NCI-H2196 treated with DMSO at 0.1 percent for 48 hours (cell line): ENCODE measurements at regions not wholly inside any gene's neighbourhood (a gene's known extent, or its start where the extent isn't known, plus 50 kb on each side); places are given as distances from the start of the nearest gene placed in this dataset.
"Not testable (repeated sequence)": the region's sequence is repeated elsewhere in the genome, so short reads cannot be mapped to it uniquely, and the experiment has no call there.

Experiments used
- DNase-seq: peaks from one replicate; lab custom pipeline; 2025; ENCODE audit not compliant: unreplicated experiment; lab: John Stamatoyannopoulos, UW

DNA sequence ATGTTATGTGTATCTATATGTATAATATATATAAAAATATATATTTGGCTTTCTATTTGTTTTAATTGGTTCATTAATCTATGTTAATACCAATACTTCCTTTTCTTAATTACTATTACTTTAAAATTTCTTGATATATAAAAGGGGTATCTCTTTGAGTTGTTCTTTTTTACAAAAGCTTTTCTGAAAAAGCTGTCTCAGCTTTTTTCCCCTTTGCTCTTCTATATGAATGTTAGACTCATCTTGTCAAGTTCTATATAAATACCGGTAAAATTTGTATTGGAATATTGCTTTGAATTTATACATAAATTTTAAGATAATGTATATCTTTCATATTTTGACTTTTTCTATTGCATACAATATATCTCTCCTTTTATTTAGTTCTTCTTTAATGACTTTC, 139.8 kb upstream of the FOXG1 start:
- no peak for DNase-seq

DNA sequence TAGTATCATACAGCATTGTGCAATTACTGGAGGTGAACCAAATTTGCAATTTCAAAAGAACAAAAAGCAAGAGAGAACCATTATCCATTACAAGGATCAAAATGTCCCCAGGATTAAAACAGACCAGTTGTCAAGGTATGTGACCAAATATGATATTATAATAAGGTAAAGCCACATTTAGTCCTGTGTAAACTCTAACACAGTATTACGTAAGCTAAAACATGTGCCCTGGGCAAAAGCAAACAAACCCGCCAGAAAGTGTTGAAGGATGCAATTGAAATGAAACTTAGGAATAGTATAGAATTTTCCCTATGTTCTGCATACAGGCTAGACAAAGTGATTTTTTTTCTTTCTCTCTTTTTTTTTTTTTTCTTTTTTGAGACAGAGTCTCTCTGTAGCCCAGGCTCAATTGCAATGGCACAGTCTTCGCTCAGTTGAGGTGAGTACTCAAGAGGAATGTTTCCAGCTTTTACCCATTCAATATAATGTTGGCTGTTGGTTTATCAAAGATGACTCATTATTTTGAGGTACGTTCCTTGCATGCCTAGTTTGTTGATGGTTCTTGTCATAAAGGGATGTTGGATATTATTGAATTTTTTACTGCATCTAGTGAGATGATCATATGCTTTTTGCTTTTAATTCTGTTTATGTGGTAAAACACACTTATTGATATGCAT, 137.1 kb upstream of the FOXG1 start:
- DNase-seq = no peak

DNA sequence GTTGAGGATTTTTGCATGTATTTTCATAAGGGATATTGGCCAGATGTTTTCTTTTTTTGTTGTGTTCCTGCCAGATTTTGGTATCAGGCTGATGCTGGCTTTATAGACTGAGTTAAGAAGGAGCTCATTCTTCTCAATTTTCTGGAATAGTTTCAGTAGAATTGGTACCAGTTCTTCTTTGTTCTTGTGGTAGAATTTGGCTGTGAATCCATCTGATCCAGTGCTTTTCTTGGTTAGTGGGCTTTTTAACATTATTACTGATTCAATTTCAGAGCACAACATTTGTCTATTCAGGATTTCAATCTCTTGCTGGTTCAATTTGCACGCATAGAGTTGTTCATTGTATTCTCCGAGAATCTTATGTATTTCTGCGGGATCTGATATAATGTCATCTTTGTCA, 136.5 kb upstream of the FOXG1 start:
- DNase-seq = no peak

DNA sequence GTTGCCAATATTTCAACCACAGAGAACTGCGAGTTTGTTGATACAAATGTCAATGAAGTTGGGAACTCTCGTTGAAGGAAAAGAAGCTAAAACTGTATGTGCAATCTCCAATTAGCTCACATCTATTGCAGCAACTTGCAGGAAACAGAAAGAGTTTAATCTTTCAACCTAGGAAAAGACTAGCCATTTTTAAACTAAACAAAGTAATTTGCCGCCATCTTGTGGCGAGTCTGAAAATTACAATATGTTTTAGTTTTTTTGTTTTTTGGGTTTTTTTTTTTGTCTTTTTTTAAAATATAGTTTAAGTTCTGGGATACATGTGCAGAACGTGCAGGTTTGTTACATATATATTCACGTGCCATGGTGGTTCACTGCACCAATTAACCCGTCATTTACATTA, 131.2 kb upstream of the FOXG1 start:
- no peak for DNase-seq

DNA sequence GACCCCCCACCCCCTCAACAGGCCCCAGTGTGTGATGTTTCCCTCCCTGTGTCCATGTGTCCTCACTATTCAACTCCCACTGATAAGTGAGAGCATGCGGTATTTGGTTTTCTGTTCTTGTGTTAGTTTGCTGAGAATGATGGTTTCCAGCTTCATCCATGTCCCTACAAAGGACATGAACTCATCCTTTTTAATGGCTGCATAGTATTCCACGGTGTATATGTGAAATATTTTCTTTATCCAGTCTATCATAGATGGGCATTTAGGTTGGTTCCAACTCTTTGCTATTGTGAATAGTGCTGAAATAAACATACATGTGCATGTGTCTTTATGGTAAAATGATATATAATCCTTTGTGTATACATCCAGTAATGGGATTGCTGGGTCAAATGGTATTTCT, 130.8 kb upstream of the FOXG1 start:
- not testable (repeated sequence) for DNase-seq

DNA sequence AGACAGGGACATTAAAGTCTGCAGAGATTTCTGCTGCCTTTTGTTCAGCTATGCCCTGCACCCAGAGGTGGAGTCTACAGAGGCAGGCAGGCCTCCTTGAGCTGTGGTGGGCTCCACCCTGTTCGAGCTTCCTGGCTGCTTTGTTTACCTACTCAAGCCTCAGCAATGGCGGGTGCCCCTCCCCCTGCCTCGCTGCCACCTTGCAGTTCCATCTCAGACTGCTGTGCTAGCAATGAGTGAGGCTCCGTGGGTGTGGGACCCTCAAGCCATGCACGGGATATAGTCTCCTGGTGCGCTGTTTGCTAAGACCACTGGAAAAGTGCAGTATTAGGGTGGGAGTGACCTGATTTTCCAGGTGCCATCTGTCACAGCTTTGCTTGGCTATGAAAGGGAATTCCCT, 125.4 kb upstream of the FOXG1 start:
- not testable (repeated sequence) for DNase-seq

DNA sequence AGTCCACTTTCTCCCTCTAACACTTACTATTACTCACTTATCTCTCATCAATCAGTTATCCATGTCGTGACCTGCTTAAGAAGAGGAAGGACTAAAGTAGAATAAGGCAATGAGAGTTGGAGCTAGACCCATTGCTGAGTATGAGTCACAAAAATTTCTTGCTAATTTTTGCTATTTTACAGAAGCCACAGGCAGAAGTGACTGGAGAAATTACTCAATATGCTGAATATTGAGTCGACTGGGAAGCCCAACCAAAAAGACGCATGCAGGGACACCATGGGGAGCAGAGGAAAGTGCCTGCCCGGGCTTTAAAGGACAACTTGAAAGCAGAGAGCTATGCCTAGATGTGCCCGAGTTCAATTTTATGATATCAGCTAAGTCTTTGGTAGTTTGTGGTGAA, 115.4 kb upstream of the FOXG1 start:
- DNase-seq = no peak

DNA sequence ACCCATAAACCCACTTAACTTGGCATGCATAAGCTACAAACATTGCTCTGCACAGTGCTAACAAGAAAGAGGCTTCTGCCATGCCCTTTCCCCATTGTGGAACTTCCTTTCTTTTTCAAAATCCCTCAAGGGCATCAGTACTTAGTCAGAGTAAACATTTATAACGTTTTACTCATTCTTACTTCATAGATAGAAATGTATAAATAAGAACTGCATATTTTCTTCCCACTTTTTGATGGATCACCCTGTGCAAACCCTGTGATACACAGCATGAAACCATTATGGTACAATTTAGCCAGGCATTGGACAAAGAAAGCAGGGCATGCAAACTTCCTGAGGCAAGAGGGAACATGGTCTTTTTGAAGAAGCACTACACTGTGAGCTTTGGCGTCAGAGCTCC, 113.8 kb upstream of the FOXG1 start:
- DNase-seq = no peak

DNA sequence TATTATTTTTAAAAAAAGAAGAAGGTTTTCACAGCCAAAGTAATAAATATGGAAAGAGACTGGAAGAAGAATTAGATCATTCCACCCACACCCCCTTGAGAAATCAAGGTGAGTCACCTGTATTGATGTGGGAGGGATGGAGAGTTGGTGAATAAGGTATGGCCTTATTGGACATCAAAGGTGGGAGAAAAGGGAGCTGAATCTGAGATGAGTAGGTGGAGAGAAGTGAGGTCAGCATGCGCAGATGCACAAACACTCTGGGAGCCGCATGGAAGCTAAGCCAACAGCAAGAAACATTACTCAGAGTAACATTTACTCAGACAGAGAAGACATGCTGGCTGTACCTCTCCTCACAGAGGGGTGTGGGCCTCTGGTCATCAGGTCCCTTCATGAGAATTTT, 113.1 kb upstream of the FOXG1 start:
- DNase-seq = no peak

DNA sequence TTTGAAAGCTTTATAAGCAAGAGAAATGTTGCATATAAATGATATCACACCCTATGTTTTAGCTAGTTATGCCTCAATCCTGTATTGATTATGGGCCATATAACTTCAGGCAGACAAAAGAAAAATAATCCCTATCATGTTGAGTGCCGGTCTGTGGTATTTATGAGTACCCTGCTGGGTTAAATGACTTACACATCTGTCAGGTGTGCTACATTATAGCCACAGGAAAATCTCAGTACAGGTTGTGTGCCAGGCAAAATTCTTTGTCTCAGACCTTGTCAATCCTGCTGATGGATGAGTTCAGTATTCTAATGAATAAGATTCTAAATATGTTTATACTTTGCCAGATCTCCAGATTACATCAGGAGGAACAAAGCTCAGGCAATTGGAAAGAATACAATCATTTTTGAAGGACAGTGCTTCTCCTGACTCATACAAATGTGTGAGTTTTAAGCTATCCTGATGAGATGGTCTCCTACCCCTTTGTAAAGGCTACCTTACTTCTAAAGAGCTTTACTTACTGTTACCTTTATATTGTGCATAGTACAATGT, 109.8 kb upstream of the FOXG1 start:
- DNase-seq = no peak

DNA sequence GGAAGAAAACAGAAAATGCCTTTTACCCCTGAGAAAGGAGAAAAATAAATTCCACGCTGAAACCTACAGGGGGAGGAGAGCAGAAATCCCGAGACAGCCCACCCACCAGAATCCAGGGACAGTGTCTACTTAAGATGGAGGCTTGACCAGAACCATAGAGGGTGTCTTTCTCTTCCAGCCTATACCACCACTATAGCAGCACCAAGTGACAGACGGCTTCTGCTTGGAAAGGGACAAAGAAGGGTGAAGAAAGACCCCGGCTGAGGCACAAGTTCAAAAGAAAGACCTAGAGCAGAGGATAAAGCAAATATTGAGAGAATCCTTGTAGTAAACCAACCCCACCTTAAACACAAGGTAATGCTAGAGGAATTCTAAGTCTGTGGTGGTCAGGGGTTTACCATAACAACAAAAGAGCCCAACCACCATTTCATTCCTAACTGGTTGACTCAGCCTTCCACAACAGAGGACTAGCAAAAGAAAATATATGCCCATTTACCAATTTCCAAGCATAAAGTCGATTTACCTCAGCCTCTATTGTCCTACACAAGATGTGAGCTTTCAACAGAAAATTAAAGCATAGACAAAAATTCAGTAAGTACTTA, 105.3 kb upstream of the FOXG1 start:
- DNase-seq = no peak

DNA sequence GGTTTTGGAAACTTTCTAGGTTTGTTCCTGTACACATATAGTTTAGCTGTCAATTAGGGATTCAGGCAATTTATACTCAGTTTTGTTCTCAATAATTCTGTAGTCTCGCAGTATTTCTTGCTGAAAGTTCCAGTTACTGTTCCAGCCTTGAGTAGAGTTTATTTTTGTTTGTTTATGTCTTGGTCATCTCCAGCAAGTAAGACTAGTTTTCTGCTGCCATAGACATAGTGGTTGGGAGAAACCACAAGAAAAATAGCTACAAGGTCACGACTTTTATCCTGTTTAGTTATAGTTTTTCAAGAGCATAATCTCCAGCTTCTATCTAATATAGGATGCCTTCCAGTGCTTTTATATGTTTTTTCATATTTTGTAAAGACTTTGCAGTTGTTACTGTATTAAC, 99.6 kb upstream of the FOXG1 start:
- DNase-seq = no peak

DNA sequence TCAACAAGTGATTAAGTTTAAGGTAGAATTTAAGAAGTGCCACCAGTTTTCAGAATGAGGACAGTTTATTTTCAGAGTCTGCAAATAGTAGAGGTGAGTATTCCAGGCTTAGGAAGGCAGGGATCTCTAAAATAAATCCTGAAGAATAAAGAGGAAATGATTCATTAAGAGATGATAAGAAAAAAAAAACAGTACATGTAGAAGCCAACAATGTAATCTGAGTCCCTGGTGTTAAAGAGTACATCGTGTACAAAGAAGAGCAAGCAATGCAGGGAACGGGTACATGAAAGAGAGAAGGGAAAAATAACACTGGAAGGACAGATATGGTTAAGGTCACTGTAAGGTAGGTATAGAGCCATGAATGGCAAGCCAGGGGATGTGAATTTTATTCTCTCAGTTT, 95.2 kb upstream of the FOXG1 start:
- no peak for DNase-seq

DNA sequence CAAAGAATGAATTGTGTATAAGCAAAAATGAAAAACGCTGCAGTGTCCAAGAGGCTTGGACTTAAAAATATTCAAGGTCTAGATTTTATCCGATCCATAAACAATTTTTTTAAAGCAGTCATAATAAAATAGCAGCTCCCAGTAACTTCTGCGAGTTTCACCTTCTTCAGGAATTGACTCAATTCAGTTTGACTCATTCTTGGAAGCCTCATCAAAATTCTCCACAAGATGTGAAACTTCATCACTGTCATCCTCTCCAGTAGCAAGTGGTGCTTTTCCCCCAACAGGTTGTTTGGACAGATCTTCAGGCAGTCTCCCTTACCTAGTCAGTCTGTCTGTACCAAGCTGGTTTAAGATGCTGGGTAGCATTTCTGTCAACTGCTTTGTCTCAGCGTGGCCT, 93.5 kb upstream of the FOXG1 start:
- DNase-seq = no peak

DNA sequence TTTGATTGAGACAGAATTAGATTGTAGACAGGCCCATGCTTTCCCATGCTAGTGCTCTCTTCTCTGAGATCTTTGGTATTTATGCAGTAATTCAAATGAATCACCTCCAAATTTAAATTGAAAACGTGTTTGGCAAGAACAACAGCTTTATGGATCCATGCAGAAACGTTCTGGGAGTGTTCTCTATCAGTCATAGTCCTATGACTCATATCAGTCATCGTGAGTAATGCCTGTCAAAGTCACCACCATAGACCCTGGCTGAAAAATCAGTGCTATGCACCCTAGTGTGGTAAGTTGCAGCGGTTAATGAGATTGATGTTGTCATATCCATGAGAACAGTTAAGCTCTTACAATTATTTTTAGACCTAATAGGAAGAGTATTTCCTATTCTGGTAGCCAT, 90.1 kb upstream of the FOXG1 start:
- no peak for DNase-seq

DNA sequence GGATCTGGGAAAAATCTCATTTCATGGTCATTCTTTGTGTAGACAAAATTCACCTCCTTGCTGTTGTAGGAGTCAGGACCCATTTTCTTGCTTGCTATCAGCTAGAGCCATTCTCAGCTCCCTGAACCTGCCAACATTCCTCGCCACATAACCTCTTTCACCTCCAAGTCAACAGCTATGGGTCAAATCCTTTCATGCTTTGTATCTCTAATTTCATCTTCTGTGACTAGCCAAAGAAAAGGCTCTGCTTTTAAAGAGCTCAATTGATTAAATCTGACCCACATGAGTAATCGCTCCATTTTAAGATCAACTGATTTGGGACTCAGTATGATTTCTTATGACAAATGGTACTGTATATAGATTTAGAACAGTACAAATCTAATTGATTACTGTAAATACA, 89.2 kb upstream of the FOXG1 start:
- no peak for DNase-seq

DNA sequence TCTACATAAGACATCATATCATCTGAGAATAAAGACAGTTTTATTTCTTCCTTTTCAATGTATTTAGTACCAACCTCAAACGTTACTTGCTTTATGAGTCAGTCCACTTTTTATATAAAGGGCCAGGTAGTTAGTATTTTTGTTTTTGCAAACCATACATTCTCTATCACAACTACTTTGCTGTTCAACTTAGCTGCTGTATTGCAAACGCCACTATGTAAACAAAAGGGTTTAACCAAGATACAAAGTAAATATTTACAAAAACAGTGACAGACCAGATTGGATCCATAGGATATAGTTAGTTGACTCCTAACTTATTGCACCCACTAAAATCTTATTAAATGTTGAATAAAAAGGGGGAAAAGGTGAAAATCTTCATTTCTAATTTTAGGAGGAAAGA, 87.7 kb upstream of the FOXG1 start:
- DNase-seq = no peak

DNA sequence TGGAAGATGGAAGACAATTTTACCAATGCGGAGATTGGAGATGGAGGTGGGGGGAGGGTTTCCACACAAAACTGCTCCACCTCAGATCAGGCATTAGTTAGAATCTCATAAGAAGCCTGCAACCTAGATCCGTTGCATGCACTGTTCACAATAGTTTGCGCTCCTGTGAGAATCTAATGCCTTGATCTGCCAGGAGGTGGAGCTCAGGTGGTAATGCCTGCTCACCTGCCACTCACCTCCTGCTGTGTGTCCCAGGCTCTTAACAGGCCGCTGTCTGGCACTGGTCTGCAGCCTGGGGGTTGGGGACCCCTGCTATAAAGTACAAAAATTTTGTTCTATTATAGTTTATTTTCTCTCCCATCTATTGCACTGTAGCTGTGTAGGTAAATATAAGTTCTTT, 84.9 kb upstream of the FOXG1 start:
- no peak for DNase-seq

DNA sequence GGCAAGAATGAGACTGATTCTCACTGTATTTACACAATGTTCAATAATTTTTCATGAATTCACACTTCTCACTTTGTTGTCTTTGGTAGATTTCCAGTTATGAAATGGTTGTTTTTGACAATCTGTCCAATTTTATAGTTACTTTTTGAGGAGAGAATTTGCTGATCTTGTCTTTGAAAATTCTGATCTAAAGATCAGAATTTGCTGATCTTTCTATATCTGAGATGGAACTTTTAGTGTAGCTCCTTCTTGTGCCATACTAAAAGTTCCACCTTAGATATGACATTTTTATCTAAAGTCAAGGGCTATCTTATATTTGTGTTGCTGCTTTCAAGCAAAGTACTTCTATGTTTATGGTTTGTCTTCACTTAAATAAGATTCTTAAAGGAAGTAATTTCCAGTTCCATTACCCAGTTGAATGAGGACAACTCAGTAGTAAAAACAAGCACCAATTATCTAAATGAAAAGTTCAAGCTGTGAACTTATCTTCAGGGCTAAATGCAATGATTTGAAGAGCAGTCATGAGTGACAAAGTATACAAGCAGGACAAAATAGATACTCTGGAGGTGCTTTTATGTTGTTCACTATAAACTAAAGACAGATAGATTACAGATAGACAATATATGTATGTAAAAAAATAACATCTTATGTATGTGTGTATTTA, 76.4 kb upstream of the FOXG1 start:
- no peak for DNase-seq

DNA sequence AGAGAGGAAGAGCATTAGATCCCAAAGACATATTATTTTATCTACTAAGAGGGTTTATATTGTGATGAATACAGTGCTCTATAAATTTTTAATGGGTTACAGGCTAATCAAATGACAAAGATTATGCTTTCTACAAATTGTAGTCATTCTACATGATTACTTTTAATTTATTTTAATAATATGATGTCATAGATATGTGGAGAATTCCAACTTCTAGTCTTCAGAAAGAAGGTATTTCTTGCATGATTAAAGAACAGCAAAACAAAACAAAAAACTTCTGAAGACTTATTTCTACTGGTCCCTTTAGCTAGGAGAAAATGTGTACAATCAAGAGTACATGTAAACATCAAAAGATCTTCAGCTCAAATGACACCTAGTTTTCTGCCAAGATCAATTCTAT, 71.5 kb upstream of the FOXG1 start:
- no peak for DNase-seq

DNA sequence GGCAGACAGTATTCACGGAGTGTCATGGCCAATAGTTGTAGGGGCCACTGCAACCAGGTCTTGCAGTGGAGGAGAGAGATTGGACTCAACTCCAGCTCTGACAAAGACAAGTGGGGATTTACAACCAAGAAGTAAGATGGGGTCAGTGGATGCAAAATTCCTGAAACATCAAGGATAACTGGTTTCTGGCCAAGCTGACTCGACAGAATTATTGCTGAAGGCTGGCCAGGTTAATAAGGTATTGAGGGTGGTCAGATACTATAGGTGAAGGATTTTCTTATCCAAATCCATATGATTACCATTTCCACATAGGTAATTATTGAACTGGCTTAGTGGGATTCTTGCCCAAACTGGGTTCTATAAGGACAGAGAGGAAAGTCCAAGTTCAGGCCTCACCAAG, 64.9 kb upstream of the FOXG1 start:
- no peak for DNase-seq

DNA sequence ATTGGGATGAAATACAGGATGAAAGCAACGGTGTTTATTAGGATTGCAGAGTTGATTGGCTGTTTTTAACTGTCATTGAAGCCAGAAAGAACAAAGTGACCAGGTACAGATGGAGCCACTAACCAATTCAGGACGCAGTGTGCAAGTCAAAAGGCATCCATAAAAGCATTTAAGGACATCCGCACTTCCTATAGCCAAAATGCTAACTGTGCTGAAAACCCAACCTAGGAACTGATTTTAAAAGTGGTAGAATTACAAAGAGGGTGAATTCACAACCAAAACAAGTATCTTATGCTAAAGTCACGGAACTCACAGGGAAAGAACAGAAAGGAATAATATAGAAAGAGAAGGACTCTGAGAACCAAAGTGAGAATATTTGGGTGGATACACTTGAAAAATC, 63.1 kb upstream of the FOXG1 start:
- DNase-seq = no peak

DNA sequence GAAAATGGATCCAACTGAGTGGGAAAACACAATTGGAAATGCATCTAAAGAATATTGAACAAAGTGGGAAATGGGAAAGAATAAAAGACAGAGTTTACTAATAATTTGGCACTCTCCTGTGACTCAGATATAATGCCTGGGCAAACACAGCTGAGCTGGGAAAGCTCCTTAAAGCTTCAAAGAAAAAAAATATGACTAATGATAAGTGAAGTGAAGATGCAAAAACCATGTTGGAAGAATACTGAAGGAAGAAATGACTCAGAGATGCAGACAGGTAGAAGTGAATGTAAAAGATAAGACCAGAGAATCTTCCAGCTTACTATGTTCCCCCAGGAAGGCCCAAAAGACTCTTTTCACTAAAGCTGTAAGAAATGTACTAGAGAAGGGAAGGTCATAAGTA, 62.4 kb upstream of the FOXG1 start:
- DNase-seq = no peak
